ENCODE measurements at regions not wholly inside any gene's neighbourhood (a gene's known extent, or its start where the extent isn't known, plus 50 kb on each side); places are given as distances from the start of the nearest gene placed in this dataset.
"Not testable (repeated sequence)": the region's sequence is repeated elsewhere in the genome, so short reads cannot be mapped to it uniquely, and the experiment has no call there.

GRCh38 chr1:26626994-26627393 is 68.8 kb upstream of the ARID1A start:
- no peaks in the 10 kb centered on the region for H3K27me3 ChIP-seq
- H3K9me3 ChIP-seq = no peaks in the 10 kb centered on the region
- H3K4me1 ChIP-seq (ENCODE audit: control insufficient read depth in 1 of 2, insufficient read depth in 1 of 2, low read depth in 1 of 2, low read length in 1 of 2) = peaks cover 55 to 62% of the 10 kb centered on the region in 2 experiments
- no peaks in the 10 kb centered on the region for H3K36me3 ChIP-seq
- no peak for TF ChIP-seq CTCF (IDR thresholded peaks at IDR 0.05)
- no peak overlapping the region for H3K4me3 ChIP-seq (ENCODE audit: low read depth in 1 of 2, low read length in 1 of 2)
- H3K27ac ChIP-seq = peak overlapping the region; percentile 95

GRCh38 chr1:26627954-26628353 is 67.9 kb upstream of the ARID1A start:
- Histone ChIP-seq H3K27ac (peak overlapping the region; percentile 95), H3K4me1 (ENCODE audit: control insufficient read depth in 1 of 2, insufficient read depth in 1 of 2, low read depth in 1 of 2, low read length in 1 of 2) (peaks cover 59 to 68% of the 10 kb centered on the region in 2 experiments), H3K4me3 (ENCODE audit: low read depth in 1 of 2, low read length in 1 of 2) (peak overlapping the region; percentile 24 to 54)

GRCh38 chr1:26630634-26631033 is 65.2 kb upstream of the ARID1A start:
- Histone ChIP-seq H3K27me3 (no peaks in the 10 kb centered on the region), H3K9me3 (no peaks in the 10 kb centered on the region), H3K27ac (peak overlapping the region; percentile 95), H3K4me1 (ENCODE audit: control insufficient read depth in 1 of 2, insufficient read depth in 1 of 2, low read depth in 1 of 2, low read length in 1 of 2) (peaks cover 59 to 68% of the 10 kb centered on the region in 2 experiments), H3K36me3 (no peaks in the 10 kb centered on the region), H3K4me3 (ENCODE audit: low read depth in 1 of 2, low read length in 1 of 2) (no peak overlapping the region)
- TF ChIP-seq CTCF (IDR thresholded peaks at IDR 0.05) = no peak

More at GRCh38 chr1:26627954-26628353, 67.9 kb upstream of the ARID1A start:
- H3K9me3 ChIP-seq = no peaks in the 10 kb centered on the region
- H3K36me3 ChIP-seq = no peaks in the 10 kb centered on the region
- no peaks in the 10 kb centered on the region for H3K27me3 ChIP-seq
- no peak for TF ChIP-seq CTCF (IDR thresholded peaks at IDR 0.05)

- H3K4me1 ChIP-seq (ENCODE audit: control insufficient read depth in 1 of 2, insufficient read depth in 1 of 2, low read depth in 1 of 2, low read length in 1 of 2) = peaks cover 27 to 32% of the 10 kb centered on the region in 2 experiments
- not testable (repeated sequence) for H3K27ac ChIP-seq; H3K9me3 ChIP-seq; H3K27me3 ChIP-seq; H3K36me3 ChIP-seq; H3K4me3 ChIP-seq (ENCODE audit: low read depth in 1 of 2, low read length in 1 of 2)
Observed at GRCh38 chr1:26635800-26636199, 60.0 kb upstream of the ARID1A start.

GRCh38 chr1:26645734-26646133 is 50.1 kb upstream of the ARID1A start:
- Histone ChIP-seq H3K4me1 (ENCODE audit: control insufficient read depth in 1 of 2, insufficient read depth in 1 of 2, low read depth in 1 of 2, low read length in 1 of 2) (peaks cover 35 to 44% of the 10 kb centered on the region in 2 experiments), H3K27me3 (no peaks in the 10 kb centered on the region), H3K36me3 (no peaks in the 10 kb centered on the region), H3K4me3 (ENCODE audit: low read depth in 1 of 2, low read length in 1 of 2) (no peak overlapping the region), H3K27ac (no peak overlapping the region), H3K9me3 (no peaks in the 10 kb centered on the region)
- TF ChIP-seq CTCF (IDR thresholded peaks at IDR 0.05) = no peak
